ENCODE measurements at regions not wholly inside any gene's neighbourhood (a gene's known extent, or its start where the extent isn't known, plus 50 kb on each side); places are given as distances from the start of the nearest gene placed in this dataset.
"Not testable (repeated sequence)": the region's sequence is repeated elsewhere in the genome, so short reads cannot be mapped to it uniquely, and the experiment has no call there.

DNA sequence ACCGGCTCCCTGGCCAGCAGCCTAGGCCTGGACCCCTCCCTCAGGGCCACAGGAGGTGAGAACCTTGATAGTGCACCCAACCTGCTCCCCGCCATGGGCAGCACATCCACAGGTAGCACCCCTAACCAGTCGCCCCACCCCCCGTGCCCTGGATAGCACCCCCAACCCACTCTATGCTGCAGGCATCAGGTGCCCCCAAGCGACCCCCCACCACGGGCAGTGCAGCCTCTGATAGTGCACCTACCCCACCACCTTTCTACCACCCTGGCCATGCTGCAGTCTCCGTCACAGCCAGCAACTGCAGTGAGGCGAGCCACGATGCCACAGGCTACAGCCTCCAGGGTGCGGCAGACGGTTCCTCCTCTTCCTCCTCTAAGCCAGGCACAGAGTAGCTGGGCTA, 55.6 kb downstream of the SOWAHC start:
- no peak for DNase-seq

DNA sequence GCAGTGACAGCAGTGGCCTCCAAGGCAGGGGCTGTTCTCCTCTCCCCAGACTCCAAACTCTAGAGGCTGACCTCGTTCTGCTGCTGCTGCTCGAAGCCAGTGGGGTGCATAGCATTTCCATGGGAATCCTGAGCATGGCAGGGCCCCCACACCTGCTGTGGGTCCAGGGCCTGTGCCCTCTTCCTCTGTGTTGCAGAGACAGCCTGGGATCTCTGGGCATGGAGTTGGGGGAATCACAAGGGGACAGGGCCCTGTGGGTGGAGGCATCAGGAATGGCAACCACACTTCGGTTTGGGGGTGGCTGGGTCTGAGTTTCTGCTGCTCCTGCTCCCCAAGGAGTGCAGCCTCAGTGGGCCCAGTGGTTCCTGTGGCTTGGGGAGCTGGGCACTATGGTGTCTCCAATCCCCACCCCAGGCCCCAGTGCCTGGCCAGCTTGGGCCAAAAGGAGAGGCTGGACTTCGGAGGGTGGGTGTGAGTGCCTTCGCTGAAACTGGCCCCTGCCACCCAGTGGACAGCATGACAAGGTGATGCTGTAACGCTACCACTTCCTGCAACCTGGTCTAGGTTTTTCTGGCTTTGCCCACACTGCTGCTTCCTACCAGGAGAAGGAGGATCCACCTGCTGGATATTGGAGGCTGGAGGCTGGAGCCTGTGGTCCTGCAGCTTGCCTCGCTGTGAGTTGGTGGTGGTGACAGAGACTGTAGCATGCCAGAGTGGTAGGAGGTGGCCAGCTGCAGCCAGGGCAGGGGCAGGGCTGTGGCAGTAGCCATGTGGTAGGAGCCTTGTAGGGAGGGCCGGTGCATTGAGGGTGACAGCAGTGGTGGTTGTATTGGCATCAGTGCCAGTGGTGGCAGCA, 56.6 kb downstream of the SOWAHC start:
- DNase-seq: no peak

DNA sequence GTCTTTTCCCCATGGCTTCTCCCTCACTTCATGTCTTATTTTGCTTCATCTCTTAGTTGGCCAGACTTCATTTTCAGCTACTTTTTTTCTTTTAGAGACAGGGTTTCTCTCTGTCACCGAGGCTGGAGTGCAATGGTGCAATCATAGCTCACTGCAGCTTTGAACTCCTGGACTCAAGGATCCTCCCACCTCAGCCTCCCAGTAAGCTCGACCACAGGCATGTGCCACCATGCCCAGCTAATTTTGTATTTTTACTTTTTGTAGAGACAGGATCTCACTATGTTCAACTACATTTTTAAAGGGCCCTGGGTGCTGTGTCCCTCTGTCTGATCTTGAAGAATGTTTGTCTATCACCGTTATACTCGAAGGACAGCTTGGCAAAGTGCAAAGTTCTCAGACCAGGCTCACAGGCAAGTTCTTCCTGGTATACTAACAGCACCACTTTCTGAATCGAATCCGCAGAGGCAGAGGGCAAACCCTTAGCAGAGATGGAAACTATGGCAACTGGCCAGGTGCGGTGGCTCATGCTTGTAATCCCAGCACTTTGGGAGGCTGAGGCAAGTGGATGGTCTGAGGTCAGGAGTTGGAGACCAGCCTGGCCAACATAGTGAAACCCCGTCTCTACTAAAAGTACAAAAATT, 60.9 kb downstream of the SOWAHC start:
- no peak for DNase-seq

DNA sequence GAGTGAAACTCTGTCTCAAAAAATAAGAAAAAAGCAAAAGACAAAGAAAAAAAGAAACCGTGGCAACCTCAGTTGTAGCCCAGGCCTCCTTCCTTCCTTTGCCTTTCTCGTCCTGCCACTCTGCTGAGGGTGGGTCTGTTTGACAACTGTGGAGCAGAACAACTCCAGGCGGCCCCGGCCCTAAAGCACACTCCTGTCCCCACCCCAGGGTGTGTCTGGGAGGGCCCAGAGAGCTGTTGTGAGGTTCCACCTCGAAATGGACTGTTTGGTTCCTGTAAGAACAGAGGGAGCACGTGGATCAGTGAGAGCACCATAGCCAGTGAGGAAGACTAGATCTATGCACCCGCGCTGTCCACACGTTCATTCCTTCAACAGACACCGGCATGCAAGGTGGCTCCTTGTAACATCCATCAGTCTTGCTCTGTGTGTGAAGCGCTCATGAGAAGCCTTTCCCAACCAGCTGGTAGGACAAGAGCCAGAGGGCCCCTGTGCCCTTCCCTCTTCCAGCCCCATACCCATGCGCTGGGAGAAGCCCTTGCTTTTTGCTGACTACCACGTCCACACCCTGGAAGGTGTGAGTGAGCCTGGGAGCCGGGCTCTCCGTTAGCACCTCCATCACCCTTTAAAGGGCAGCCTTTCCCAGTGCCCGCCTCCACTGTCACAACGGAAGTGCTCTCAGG, 61.6 kb downstream of the SOWAHC start:
- DNase-seq: no peak

DNA sequence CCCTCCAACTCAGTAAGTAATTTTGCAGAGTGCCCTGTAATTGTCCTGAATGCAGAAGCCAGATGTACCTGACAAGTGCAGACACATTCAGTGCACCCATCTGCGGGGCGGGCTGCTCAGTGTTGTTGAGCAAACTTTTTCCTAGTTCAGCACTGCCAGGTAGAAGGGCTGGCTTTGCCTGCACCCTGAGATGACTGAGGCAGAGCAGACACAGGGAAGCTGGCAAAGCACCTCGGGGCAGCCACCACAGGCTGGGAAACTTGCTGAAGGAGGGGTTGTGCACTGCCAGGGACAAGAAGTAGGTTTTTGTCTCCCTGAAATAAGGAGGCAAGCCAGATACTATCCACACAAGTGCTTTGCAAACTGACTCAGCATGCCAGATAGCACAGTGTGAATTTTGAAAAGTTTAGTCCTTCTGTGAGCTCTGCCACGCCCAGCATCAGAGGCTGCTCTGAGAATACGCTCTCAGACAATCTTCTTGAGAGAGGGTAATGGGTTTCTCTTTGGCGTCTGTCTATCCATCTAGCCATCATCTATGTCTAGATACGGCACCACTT, 62.3 kb downstream of the SOWAHC start:
- no peak for DNase-seq

DNA sequence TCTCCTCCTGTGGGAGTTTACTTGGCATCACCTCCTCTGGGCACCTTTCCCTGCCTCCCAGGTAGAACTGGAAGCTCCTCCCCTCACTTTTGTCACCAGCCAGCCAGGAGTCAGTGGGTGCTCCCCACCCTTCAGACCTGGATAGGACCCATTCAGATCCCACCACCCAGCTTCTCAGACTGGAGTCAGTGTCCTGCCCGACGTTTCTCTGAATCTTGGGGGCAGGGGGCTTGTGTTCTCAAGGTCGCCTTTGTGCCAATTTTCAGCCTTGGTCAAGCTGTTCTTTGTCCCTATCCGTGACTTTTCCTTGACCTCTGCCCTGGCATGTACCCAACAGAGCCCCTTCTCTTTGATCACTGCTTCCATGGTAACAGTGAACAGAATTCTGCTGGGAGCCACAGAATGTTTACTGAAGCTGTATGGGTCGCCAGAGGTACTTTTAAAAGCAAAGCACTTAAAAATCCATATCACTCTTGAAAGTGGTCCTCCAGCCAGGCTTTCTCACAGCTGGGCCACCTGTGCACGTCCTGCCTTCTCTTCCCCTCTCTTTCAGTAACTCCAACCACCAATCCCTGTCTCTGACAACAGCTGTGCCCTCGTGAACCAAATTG, 63.1 kb downstream of the SOWAHC start:
- DNase-seq: not testable (repeated sequence)

DNA sequence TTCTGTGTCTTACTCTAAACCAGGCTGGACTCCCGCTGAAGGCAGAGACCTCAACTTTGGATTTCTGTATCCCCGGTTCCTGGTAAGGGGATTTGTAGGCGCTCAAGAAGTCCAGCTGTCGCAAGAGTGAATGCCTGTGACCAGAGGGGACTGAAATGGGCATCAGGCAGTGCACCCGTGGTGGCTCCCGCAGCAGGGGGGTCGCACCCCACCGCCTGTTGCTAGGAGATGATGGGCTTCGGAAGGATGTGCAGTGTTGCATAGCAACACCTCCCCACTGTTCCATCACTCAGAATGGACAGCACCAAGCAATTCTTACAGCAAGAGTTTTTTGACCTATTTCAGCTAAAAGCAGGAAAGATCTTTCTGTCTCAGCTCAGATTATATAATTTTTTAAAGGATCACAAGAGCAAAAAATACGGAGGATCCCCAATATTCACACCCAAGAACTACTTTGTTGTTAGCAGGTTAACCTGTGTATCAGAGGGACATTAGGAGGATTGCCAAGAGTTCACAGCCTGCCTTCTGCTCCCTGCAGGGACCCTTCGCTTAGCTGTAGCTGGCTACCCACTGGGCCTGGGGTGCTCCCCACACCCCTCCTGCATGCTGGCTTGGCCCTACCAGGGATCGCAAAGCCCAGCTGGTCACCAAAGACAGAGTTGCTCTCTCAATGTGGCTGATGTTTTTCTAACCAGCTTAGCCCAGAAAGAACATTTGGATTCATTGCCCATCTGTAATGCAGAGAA, 63.8 kb downstream of the SOWAHC start:
- DNase-seq: no peak

DNA sequence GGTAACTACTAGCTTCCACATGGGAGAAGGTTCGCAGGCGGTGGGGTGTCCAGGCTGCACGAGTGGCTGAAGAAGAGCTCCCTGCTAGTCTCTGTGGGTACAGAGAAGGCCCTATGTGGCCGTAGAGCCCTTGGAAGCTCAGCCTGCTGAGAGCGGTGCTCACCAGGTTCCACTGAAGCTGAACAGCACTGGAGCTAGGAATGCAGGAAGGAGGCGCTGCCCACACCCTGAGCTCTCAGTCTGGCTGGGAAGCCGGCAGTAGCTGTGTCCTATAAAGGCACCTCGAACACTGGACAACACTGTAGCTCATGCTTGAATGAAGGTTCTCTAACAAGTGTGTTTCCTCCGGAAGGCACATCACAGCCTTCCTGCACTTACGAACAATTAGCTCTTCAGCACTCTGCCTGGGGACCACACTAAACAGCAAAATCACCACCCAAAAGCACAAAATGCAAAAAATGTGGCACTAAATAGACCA, 64.6 kb downstream of the SOWAHC start:
- not testable (repeated sequence) for DNase-seq

DNA sequence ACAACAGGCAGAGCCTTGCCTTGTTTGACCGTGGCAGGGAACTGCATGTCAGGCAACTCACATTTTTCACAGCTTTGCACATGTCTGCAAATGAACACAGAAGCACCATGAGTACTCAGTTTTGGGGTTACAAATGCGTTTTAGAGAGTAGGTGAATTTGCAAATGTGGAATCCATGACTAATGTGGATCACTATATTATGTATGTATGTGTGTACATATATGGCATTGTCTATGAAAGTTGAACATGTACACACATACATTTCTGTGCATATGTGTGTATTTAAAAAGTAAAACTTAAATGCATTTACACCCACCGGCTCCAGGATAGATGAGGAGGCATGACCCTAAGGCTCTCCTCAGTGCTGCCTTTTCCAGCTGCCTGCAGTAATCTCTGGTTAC, 65.1 kb downstream of the SOWAHC start:
- no peak for DNase-seq

DNA sequence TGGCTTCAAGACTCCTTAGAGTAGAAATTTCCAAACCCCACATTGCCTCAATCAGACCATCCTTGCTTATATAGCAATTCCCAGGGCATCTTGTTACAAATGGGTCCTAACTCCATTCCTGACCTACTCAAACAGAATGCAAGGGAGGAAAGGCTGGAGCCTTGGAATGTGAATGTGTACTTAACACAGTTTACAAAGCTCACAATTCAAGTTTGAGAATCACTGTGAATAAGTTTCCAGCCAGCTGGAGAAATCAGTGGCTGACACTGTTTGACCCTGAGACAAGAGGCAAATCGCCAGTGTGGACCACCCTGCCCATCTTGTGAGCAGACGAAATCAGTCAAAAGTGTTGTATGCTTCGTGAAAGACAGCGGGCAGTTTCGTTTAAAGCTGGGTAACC, 65.5 kb downstream of the SOWAHC start:
- no peak for DNase-seq

DNA sequence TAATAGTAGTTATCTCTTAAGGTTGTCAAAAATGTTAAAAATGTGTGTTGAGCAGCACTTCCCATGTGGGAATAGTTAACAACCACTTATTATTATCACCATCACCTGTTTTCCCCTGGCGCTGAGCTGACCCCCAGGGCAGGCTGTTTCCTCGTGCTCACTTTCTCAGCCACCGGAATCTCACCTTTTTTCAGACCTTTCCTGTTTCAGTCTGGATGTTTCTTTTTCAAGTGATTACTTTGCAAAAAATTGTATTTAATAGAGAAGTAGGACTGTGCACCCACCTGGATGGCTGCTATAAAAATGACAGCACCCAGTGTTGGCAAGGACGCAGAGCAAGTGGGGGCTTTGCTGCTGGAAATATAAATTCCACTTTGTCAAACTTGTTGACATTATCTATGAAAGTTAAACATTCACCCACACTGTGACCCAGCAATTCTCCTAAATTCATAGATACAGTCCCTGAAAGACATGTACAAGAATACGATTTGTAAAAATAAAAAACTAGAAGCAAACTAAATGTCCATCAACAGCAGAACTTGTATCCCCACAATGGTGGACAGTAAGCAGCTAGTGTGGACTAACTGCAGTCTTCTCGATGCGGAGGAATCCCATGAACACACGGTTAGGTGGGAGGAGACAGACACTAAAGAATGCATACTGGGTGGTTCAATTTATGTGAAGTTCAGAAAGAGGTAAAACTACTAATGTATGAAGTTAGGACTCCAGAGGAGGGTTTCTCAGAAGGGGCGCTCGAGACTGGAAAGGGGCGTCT, 66.5 kb downstream of the SOWAHC start:
- no peak for DNase-seq

DNA sequence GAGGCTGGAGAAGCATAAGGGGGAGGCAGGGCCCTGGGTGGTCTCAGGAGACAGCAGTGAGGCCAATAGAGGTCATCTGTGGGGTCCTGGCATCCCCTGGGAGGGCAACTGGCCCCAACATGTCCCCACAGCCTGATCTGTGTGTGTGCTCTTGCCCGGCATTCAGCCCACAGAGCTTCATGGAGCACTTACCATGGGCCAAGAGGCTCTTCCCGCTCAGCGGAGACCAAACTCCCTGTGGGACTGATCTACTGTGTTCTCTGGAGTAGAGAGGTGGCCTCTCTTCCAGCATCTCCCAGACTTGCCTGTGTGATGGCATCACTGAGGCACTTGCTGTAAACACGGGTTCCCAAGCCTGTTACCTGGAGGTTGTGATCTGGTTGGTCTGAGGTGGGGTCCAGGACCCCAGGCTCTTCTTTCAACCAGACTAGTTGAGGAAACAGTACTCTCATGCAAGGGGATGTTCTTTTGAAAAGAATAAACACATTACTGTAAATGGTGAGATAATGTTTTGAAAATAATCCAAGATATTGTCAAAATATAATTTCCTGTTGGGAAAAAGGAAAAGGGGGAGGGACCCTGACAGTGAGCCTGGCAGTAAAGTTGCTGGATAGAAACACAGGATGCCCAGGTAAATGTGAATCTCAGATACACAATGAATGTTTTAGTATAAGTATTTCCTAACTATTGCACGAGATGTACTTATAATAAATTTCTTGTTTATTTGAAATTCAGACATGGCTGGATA, 67.6 kb downstream of the SOWAHC start:
- DNase-seq: no peak

DNA sequence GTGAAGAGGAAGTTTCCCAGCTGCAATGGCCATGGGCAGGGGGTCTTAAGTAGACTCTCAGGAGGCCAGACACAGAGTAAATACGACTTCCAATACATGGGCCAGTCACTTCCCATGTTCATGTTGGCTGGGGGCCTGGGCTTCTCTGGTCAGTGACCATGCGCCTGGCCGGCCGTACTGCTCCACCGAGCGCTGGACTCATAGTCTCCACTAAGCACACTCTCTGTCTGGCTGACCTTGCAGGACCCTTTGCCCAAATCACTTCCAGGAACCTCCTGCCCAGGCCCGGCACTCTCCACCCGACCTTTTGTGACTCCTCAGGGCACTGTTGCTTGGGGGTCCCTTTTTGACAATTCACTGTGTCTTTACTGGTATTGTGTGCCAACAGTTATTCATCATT, 69.3 kb downstream of the SOWAHC start:
- DNase-seq: no peak

DNA sequence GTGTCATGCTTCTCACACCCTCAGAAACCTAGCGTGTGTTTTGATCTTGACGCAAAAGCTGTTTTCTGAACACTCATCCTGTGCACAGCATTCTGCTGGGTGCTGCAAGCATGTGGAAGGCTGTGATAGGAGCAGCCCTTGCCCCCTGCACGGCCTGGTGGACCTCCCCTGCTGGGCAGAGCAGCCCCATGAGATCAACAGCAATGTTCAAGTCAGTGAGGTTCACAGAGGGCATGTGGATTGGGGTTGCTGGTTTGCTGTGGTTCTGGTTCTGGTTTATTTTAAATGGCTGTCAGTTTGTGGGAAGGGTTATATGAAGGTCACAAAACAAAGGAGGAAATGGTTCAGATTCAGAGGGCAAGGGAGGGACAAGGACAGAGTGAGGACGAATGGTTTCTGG, 71.3 kb downstream of the SOWAHC start:
- DNase-seq: no peak

DNA sequence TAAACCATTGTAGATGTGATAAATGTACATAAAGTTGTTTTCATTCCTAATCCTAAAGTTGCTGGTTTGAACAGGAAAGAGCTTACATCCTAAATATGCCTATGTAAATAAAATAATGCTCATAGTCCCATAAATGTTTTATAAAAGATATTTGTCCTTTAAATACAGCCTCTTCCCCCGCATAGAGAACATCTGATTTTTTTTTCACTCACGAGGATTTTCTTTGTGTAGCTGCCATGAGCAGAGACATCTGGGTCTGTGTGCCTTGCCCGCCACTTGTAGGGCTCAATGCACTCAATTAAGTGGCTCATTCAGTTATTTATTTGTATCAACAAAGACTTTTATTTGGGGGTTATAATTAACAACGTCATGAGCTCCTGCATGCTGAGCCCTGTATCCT, 72.8 kb downstream of the SOWAHC start:
- DNase-seq: no peak

DNA sequence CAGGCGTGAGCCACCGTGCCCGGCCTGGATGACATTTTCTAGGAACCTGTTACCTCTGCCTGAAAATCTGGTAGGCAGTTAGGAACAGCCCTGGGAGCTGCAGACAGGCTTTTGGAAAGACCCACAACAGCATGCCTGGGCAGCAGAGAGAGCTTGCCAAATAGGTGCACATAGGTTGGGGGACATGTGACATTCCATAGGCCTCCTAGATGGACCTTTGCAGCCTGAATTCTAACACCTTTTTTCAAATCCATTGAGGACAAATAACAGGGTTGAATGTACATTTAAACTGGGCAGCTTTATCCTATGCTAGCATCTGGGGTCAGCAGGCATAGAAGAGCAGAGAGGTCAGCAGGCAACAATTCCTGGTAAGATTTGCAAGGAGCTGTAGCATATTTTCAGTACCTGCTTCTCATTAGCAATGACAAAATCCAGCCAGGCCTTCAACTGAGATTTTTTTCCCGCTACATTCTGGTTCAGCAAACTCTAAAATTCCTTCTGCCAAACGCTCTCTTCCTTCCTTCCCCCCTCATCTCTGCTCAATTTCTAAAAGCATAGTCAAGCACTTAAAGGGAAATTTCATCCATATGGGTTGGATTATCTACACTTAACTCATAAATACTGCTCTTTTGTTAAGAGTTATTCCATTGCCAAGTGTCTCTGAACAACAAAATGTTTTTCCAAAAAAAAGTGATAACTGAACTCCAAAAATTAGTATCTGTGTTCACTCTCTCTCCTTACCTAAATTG, 75.2 kb downstream of the SOWAHC start:
- no peak for DNase-seq

DNA sequence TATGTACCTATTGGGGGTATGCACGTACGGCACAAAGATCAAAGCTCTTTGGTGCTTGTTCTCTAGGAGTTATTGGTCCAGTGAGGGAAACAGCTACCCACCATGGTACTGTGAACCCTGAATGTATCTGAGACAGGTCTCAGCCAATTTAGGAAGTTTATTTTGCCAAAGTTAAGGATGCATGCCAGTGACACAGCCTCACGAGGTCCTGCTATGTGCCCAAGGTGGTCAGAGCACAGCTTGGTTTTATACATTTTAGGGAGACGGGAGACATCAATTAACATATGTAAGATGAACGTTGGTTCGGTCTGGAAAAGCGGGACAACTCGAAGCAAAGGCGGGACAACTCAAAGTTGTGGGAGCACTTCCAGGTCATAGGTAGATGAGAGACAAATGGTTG, 75.8 kb downstream of the SOWAHC start:
- DNase-seq: no peak

DNA sequence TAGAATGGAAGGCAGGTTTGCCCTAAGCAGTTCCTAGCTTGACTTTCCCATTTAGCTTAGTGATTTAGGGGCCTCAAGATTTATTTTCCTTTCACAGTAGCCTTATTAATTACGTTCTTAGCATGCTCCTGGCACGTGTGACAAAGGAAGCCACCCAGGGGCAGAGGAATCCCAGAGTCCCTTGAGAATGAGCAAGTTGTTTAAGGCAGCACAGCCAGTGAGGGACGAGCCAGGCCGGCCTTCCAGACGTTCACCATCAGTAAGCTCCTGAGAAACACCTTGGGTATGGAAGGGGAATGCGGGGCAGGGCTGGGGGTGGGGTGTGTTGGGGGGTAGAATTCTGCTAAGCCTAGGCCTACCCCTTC, 76.3 kb downstream of the SOWAHC start:
- no peak for DNase-seq

DNA sequence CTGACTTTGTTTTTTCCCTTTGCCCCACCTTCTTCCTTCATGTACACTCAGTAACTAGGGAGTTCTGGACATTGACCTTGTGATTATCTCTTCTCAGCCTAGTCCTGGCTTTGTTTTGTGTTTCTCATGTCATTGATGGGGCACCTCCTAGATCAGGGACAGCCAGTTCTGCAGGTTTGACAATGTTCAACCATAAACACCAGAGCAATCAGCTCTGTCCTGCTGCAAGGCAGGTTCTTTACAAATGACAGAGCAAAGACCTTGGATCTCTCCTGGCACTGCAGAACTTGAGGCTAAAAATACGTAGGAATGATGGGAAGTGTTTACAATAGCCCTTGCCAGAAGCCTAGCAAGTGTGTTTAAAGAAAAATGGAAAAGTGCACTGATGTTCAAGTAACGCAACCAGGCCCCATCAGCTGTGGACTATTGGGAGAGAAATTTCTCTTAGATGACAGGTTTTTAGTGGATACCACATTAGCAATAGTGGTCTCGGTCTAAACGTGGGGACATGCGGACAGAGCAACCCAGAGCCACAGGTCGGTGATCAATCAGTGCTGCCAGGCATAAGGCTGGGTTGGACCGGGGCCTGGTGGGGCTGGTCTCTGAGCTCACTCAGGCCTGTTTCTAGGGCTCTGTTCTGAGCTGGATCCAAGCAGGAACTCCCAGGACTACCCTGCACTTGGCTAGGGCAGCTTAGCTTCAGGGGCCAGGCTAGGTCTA, 76.8 kb downstream of the SOWAHC start:
- DNase-seq: no peak
